HepG2 (cell line): ENCODE measurements at regions not wholly inside any gene's neighbourhood (a gene's known extent, or its start where the extent isn't known, plus 50 kb on each side); places are given as distances from the start of the nearest gene placed in this dataset.

Source experiments
- AFF4 ChIP-seq: sonication (generic); formaldehyde crosslinking; IDR thresholded peaks from 2 replicates; pipeline ENCODE4 v1.4.0; 2020; ENCODE audit warnings: missing genetic modification reagents
- ATM ChIP-seq: fragments of 450-650 bp; IDR thresholded peaks from 2 replicates; pipeline ENCODE4 v1.7.1; 2017; ENCODE audit warnings: mild to moderate bottlenecking, borderline replicate concordance
- FOXK2 ChIP-seq: fragments of 450-650 bp; IDR thresholded peaks from 2 replicates; pipeline ENCODE4 v1.6.1; 2016
- GATAD1 ChIP-seq: IDR thresholded peaks from 2 replicates; pipeline ENCODE4 v1.6.1; 2016; ENCODE audit warnings: missing genetic modification reagents, missing compliant biosample characterization
- HNRNPLL ChIP-seq: fragments of 200-400 bp; formaldehyde crosslinking; IDR thresholded peaks from 2 replicates; pipeline ENCODE4 v1.6.1; 2017; ENCODE audit warnings: mild to moderate bottlenecking, low read depth, low read length; ENCODE audit not compliant: poor library complexity, severe bottlenecking
- HOXA7 ChIP-seq: sonication (generic); formaldehyde crosslinking; IDR thresholded peaks from 2 replicates; pipeline ENCODE4 v1.8.1; 2022; ENCODE audit warnings: mild to moderate bottlenecking, missing genetic modification reagents, moderate library complexity
- HOXA9 ChIP-seq: sonication (generic); formaldehyde crosslinking; IDR thresholded peaks from 2 replicates; pipeline ENCODE4 v1.8.1; 2022; ENCODE audit warnings: missing genetic modification reagents, mild to moderate bottlenecking, moderate library complexity, borderline replicate concordance
- ISL2 ChIP-seq: sonication (generic); formaldehyde crosslinking; IDR thresholded peaks from 2 replicates; pipeline ENCODE4 v1.5.0; 2020; ENCODE audit warnings: missing genetic modification reagents
- MED1 ChIP-seq: sonication (generic); formaldehyde crosslinking; IDR thresholded peaks from 2 replicates; pipeline ENCODE4 v1.4.0; 2020; ENCODE audit warnings: missing genetic modification reagents
- MIER2 ChIP-seq: IDR thresholded peaks from 2 replicates; pipeline ENCODE4 v1.6.1; 2016; ENCODE audit warnings: missing biosample characterization, missing genetic modification reagents
- MIER3 ChIP-seq: IDR thresholded peaks from 2 replicates; pipeline ENCODE4 v1.6.1; 2016; ENCODE audit warnings: missing compliant biosample characterization, borderline replicate concordance
- SIX1 ChIP-seq: sonication (generic); formaldehyde crosslinking; IDR thresholded peaks from 2 replicates; pipeline ENCODE4 v1.4.0; 2020; ENCODE audit warnings: missing genetic modification reagents, borderline replicate concordance
- STAG1 ChIP-seq: sonication (generic); formaldehyde crosslinking; IDR thresholded peaks from 2 replicates; pipeline ENCODE4 v1.4.0; 2020; ENCODE audit warnings: missing genetic modification reagents
- ZNF234 ChIP-seq: sonication (generic); formaldehyde crosslinking; conservative IDR thresholded peaks from 2 replicates; pipeline ENCODE4 v1.5.1; 2020; ENCODE audit warnings: mild to moderate bottlenecking, missing genetic modification reagents
- ZNF350 ChIP-seq: sonication (generic); formaldehyde crosslinking; IDR thresholded peaks from 2 replicates; pipeline ENCODE4 v1.4.0; 2020; ENCODE audit warnings: mild to moderate bottlenecking, low read depth, missing genetic modification reagents, borderline replicate concordance
- ZNF382 ChIP-seq: sonication (generic); formaldehyde crosslinking; IDR thresholded peaks from 2 replicates; pipeline ENCODE4 v1.5.0; 2020; ENCODE audit warnings: missing genetic modification reagents, mild to moderate bottlenecking, borderline replicate concordance
- ZNF543 ChIP-seq: sonication (generic); formaldehyde crosslinking; IDR thresholded peaks from 2 replicates; pipeline ENCODE4 v1.4.0; 2020; ENCODE audit warnings: mild to moderate bottlenecking, missing genetic modification reagents
- ZNF644 ChIP-seq: IDR thresholded peaks from 2 replicates; pipeline ENCODE4 v1.6.1; 2016; ENCODE audit warnings: low read depth
- ZNF720 ChIP-seq: sonication (generic); formaldehyde crosslinking; IDR thresholded peaks from 2 replicates; pipeline ENCODE4 v1.4.0; 2020; ENCODE audit warnings: missing genetic modification reagents
- ZNF850 ChIP-seq: sonication (generic); formaldehyde crosslinking; conservative IDR thresholded peaks from 2 replicates; pipeline ENCODE4 v1.9.0; 2021; ENCODE audit warnings: mild to moderate bottlenecking, missing genetic modification reagents

DNA sequence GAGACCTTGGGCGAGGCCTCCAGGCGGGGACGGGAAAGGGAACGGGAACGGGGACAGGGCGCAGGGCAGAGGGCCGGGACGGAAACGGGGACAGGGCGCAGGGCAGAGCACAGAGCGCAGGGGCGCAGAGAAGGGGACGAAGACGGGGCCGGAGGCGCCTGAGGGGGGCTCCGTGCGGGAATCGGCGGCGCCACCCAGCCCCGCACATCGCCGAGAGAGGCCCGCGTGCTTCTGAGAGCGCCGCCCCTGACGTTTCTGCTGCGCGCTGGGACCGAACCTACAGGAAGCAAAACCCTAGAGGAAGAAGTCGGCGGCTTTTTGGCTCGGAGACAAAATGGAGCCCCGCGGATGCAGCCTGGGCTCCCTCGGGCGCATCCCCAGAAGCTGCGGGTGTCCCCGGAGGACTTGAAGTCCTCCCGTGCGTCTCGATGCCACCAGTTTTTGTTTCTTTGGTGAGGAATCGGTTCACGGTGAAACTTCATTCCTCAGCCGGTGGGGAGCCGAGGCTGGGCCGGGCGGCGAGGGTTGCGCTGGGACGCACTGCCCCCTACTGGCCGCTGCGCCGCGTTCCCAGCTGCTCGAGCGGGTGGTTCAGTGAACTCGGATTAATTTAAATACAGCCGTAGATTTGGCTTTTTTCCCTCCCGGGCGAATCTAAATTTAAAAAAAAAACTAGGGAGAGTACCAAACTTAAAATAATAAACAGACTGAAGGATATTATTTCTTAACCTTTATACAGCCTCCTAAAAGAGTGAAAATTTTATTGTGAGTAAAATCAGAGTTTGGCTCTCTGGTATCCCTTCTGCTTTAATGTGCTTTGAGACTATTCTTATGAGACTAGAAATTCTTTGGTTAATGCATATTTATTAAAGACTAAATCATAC lies 350.0 kb upstream of the ARGLU1 start (continued):
- TF ChIP-seq HNRNPLL: no peak
- TF ChIP-seq HOXA7 (CRISPR knock-in tag): no peak
- TF ChIP-seq MIER2 (CRISPR knock-in tag): no peak
- no peak for TF ChIP-seq ZNF350
- TF ChIP-seq GATAD1 (CRISPR knock-in tag): 0 out of 2 replicates have a peak, but pooled peaks have one; percentile 43
- no peak for TF ChIP-seq ZNF644 (CRISPR knock-in tag)
- no peak for TF ChIP-seq AFF4 (CRISPR knock-in tag)
- TF ChIP-seq ATM: no peak
- TF ChIP-seq MED1 (CRISPR knock-in tag): no peak
- no peak for TF ChIP-seq ZNF382 (CRISPR knock-in tag)
- no peak for TF ChIP-seq ZNF850 (CRISPR knock-in tag)
- TF ChIP-seq MIER3 (CRISPR knock-in tag): no peak
- no peak for TF ChIP-seq ISL2 (CRISPR knock-in tag)
- TF ChIP-seq ZNF234 (CRISPR knock-in tag): no peak
- no peak for TF ChIP-seq FOXK2
- no peak for TF ChIP-seq HOXA9
- no peak for TF ChIP-seq ZNF543 (CRISPR knock-in tag)
- no peak for TF ChIP-seq SIX1 (CRISPR knock-in tag)
- peak; percentile 81 for TF ChIP-seq STAG1 (CRISPR knock-in tag)
- no peak for TF ChIP-seq ZNF720
